ENCODE measurements at regions not wholly inside any gene's neighbourhood (a gene's known extent, or its start where the extent isn't known, plus 50 kb on each side); places are given as distances from the start of the nearest gene placed in this dataset.

DNA sequence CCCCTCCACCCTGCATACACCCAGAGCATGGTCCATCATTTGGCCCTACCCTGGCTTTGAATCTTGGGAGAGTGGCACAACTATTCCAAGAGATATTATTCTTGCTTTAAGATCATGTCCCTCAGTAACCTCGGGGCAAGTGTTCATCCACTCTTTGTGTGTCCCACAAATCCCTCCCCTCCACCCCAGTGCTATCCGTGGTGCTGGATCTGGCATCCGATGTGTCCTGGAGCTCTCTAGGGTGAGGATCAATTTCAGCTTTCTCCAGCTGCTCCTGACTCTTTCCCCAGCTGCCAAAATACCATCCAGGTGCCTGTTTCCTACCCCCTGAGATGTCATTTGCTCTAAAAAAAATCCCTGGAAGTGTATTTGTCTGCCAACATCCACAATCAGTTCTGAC lies 64.8 kb upstream of the CMKLR1 start:
- intact Hi-C loops (cut with DNase I), result no loop called here
- TF ChIP-seq CTCF (IDR thresholded peaks at IDR 0.05), result no peak
- no peak for DNase-seq
- H3K4me1 ChIP-seq, result peaks cover 0 to 12% (median 0%) of the 10 kb centered on the region in 9 donors
- no peak overlapping the region for H3K4me3 ChIP-seq
- no peaks in the 10 kb centered on the region for H3K36me3 ChIP-seq
- peaks cover 0 to 19% (median 11%) of the 10 kb centered on the region in 11 donors for H3K9me3 ChIP-seq
- H3K27ac ChIP-seq, result no peak overlapping the region
- H3K27me3 ChIP-seq, result peaks cover 0 to 11% (median 0%) of the 10 kb centered on the region in 7 donors
- no peak for ATAC-seq
- 27 to 32% methylated on average over 3 of the region's 3 CpGs for WGBS, 2 donors

GRCh38 chr12:108401964-108402363 lies 62.9 kb upstream of the CMKLR1 start:
- WGBS, 2 donors, result 48 to 55% methylated on average over 3 of the region's 3 CpGs
- no peak for TF ChIP-seq CTCF (IDR thresholded peaks at IDR 0.05)

GRCh38 chr12:108400900-108401480 lies 61.9 kb upstream of the CMKLR1 start:
- no peak overlapping the region for H3K4me3 ChIP-seq
- ATAC-seq (no peak), DNase-seq (no peak)
- H3K27ac ChIP-seq, result no peak overlapping the region
- TF ChIP-seq CTCF (IDR thresholded peaks at IDR 0.05), result no peak
- peaks cover 0 to 12% (median 0%) of the 10 kb centered on the region in 9 donors for H3K4me1 ChIP-seq
- whole genome bisulfite sequencing, 2 donors, result 56 to 57% methylated on average over 3 of the region's 3 CpGs
- peaks cover 0 to 8% (median 3%) of the 10 kb centered on the region in 11 donors for H3K9me3 ChIP-seq
- H3K27me3 ChIP-seq, result peaks cover 0 to 4% (median 0%) of the 10 kb centered on the region in 7 donors
- intact Hi-C loops (cut with DNase I), result no loop called here
- no peaks in the 10 kb centered on the region for H3K36me3 ChIP-seq

More at GRCh38 chr12:108401964-108402363, 62.9 kb upstream of the CMKLR1 start:
- intact Hi-C loops (cut with DNase I), result no loop called here
- DNase-seq (no peak), ATAC-seq (no peak)
- Histone ChIP-seq H3K4me3 (no peak overlapping the region), H3K27ac (no peak overlapping the region), H3K36me3 (no peaks in the 10 kb centered on the region), H3K4me1 (peaks cover 0 to 12% (median 0%) of the 10 kb centered on the region in 9 donors), H3K27me3 (peaks cover 0 to 4% (median 0%) of the 10 kb centered on the region in 7 donors), H3K9me3 (peaks cover 0 to 17% (median 11%) of the 10 kb centered on the region in 11 donors)

GRCh38 chr12:108400481-108400880 lies 61.4 kb upstream of the CMKLR1 start:
- DNase-seq (no peak), ATAC-seq (no peak)
- peaks cover 0 to 4% (median 0%) of the 10 kb centered on the region in 7 donors for H3K27me3 ChIP-seq
- H3K4me3 ChIP-seq, result no peak overlapping the region
- no peaks in the 10 kb centered on the region for H3K36me3 ChIP-seq
- H3K27ac ChIP-seq, result no peak overlapping the region
- H3K9me3 ChIP-seq, result peaks cover 0 to 5% (median 0%) of the 10 kb centered on the region in 11 donors
- no peak for TF ChIP-seq CTCF (IDR thresholded peaks at IDR 0.05)
- intact Hi-C loops (cut with DNase I), result no loop called here
- peaks cover 0 to 12% (median 0%) of the 10 kb centered on the region in 9 donors for H3K4me1 ChIP-seq
- WGBS, 2 donors, result 86 to 94% methylated on average over 2 of the region's 2 CpGs
